ENCODE measurements at regions not wholly inside any gene's neighbourhood (a gene's known extent, or its start where the extent isn't known, plus 50 kb on each side); places are given as distances from the start of the nearest gene placed in this dataset.
"Not testable (repeated sequence)": the region's sequence is repeated elsewhere in the genome, so short reads cannot be mapped to it uniquely, and the experiment has no call there.

GRCh38 chr2:195343540-195343939 lies 313.5 kb upstream of the SLC39A10 start:
- no peak overlapping the region for H3K27ac Mint-ChIP-seq
- ChIA-PET POLR2A (no interaction called here), CTCF (no interaction called here)
- Histone ChIP-seq H3K4me3 (ENCODE audit: low read length) (no peak overlapping the region), H3K27me3 (ENCODE audit: insufficient read depth, low read length, poor library complexity, severe bottlenecking) (no peaks in the 10 kb centered on the region), H3K27ac (ENCODE audit: low read depth, low read length) (no peak overlapping the region), H3K36me3 (ENCODE audit: insufficient read depth, low read length) (no peaks in the 10 kb centered on the region), H3K9me3 (ENCODE audit: low read length) (no peaks in the 10 kb centered on the region), H3K4me1 (ENCODE audit: insufficient read depth, low read length) (no peaks in the 10 kb centered on the region)
- no peaks in the 10 kb centered on the region for H3K4me1 Mint-ChIP-seq
- no peak overlapping the region for H3K4me3 Mint-ChIP-seq
- peaks cover 0 to 4% (median 0%) of the 10 kb centered on the region in 3 donors for H3K36me3 Mint-ChIP-seq
- H3K27me3 Mint-ChIP-seq = peaks cover 0 to 3% of the 10 kb centered on the region in 2 donors
- no peaks in the 10 kb centered on the region for H3K9me3 Mint-ChIP-seq
- DNase-seq = no peak

- ChIA-PET POLR2A (no interaction called here), CTCF (no interaction called here)
- no peak for DNase-seq
- Histone ChIP-seq H3K27me3 (ENCODE audit: insufficient read depth, low read length, poor library complexity, severe bottlenecking) (no peaks in the 10 kb centered on the region), H3K27ac (ENCODE audit: low read depth, low read length) (no peak overlapping the region), H3K9me3 (ENCODE audit: low read length) (no peaks in the 10 kb centered on the region), H3K36me3 (ENCODE audit: insufficient read depth, low read length) (no peaks in the 10 kb centered on the region), H3K4me3 (ENCODE audit: low read length) (no peak overlapping the region), H3K4me1 (ENCODE audit: insufficient read depth, low read length) (no peaks in the 10 kb centered on the region)
- Mint-ChIP-seq H3K4me3 (no peak overlapping the region), H3K4me1 (no peaks in the 10 kb centered on the region), H3K9me3 (no peaks in the 10 kb centered on the region), H3K27me3 (peaks cover 0 to 4% of the 10 kb centered on the region in 2 donors), H3K36me3 (peaks cover 0 to 4% (median 0%) of the 10 kb centered on the region in 3 donors), H3K27ac (no peak overlapping the region)
Measured at GRCh38 chr2:195342061-195342460, 315.0 kb upstream of the SLC39A10 start.

GRCh38 chr2:195338856-195339255 lies 318.2 kb upstream of the SLC39A10 start:
- H3K27ac ChIP-seq (ENCODE audit: low read depth, low read length) = no peak overlapping the region
- H3K9me3 ChIP-seq (ENCODE audit: low read length) = no peaks in the 10 kb centered on the region
- POLR2A ChIA-PET = no interaction called here
- CTCF ChIA-PET = no interaction called here
- no peaks in the 10 kb centered on the region for H3K4me1 Mint-ChIP-seq
- no peaks in the 10 kb centered on the region for H3K36me3 ChIP-seq (ENCODE audit: insufficient read depth, low read length)
- no peaks in the 10 kb centered on the region for H3K36me3 Mint-ChIP-seq
- no peak overlapping the region for H3K4me3 Mint-ChIP-seq
- no peak for DNase-seq
- no peak overlapping the region for H3K4me3 ChIP-seq (ENCODE audit: low read length)
- H3K27me3 ChIP-seq (ENCODE audit: insufficient read depth, low read length, poor library complexity, severe bottlenecking) = no peaks in the 10 kb centered on the region
- no peak overlapping the region for H3K27ac Mint-ChIP-seq
- no peaks in the 10 kb centered on the region for H3K4me1 ChIP-seq (ENCODE audit: insufficient read depth, low read length)
- peaks cover 0 to 2% of the 10 kb centered on the region in 2 donors for H3K27me3 Mint-ChIP-seq
- no peaks in the 10 kb centered on the region for H3K9me3 Mint-ChIP-seq

DNA sequence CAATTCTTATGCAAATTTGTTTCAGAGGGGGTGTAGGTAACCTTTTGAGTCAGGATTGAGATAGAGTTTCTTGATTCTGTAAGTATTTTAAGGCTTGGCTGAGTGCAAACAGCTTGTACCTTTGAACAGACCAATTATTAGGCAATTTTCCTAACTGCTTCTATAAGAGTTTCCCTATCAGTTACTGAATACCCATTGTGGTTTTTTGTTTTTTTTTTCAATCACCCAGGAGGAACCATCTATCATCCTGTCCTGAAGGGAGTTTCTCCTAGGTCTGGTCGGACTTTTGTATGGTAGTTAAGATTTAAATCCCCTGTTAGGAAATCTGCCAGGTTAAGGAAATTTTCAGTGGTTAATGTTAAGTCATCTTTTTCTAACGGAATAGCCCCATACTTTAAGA lies 319.4 kb upstream of the SLC39A10 start:
- ChIA-PET POLR2A (no interaction called here), CTCF (no interaction called here)
- H3K27ac ChIP-seq (ENCODE audit: low read depth, low read length) = no peak overlapping the region
- no peak for DNase-seq
- H3K9me3 ChIP-seq (ENCODE audit: low read length) = no peaks in the 10 kb centered on the region
- H3K4me1 ChIP-seq (ENCODE audit: insufficient read depth, low read length) = no peaks in the 10 kb centered on the region
- Mint-ChIP-seq H3K9me3 (no peaks in the 10 kb centered on the region), H3K27ac (no peak overlapping the region), H3K36me3 (no peaks in the 10 kb centered on the region), H3K27me3 (peaks cover 0 to 2% of the 10 kb centered on the region in 2 donors), H3K4me1 (no peaks in the 10 kb centered on the region), H3K4me3 (no peak overlapping the region)
- H3K27me3 ChIP-seq (ENCODE audit: insufficient read depth, low read length, poor library complexity, severe bottlenecking) = no peaks in the 10 kb centered on the region
- H3K36me3 ChIP-seq (ENCODE audit: insufficient read depth, low read length) = no peaks in the 10 kb centered on the region
- H3K4me3 ChIP-seq (ENCODE audit: low read length) = no peak overlapping the region

DNA sequence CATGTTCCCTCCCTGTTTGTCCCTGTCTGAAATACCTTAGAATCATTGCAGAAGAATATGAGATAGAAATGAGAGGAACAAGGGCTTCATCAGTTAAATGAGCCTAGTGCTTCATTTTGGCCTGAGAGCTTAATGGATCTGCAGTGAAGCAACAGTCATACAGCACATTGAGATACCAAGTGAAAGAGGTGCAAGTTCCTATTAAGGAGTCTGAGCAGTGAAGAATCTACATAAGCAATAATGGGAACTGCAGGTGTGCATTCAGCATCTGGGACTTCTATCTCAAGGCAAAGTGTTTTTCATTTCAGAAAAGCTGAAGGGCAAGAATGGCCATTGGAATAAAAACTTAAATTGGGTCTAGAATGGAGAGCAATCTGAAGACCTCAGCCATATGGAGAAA lies 323.2 kb upstream of the SLC39A10 start:
- no peaks in the 10 kb centered on the region for H3K4me1 Mint-ChIP-seq
- H3K27me3 Mint-ChIP-seq = peaks cover 2 to 3% of the 10 kb centered on the region in 2 donors
- Histone ChIP-seq H3K36me3 (ENCODE audit: insufficient read depth, low read length) (no peaks in the 10 kb centered on the region), H3K4me1 (ENCODE audit: insufficient read depth, low read length) (no peaks in the 10 kb centered on the region), H3K27me3 (ENCODE audit: insufficient read depth, low read length, poor library complexity, severe bottlenecking) (no peaks in the 10 kb centered on the region), H3K4me3 (ENCODE audit: low read length) (no peak overlapping the region), H3K9me3 (ENCODE audit: low read length) (no peaks in the 10 kb centered on the region), H3K27ac (ENCODE audit: low read depth, low read length) (no peak overlapping the region)
- DNase-seq = no peak
- H3K27ac Mint-ChIP-seq = peak overlapping the region in 1 of 8 donors; percentile 59
- ChIA-PET CTCF (no interaction called here), POLR2A (no interaction called here)
- H3K36me3 Mint-ChIP-seq = peaks cover 0 to 5% (median 0%) of the 10 kb centered on the region in 3 donors
- H3K4me3 Mint-ChIP-seq = no peak overlapping the region
- peaks cover 0 to 6% (median 3%) of the 10 kb centered on the region in 5 donors for H3K9me3 Mint-ChIP-seq

- Histone ChIP-seq H3K36me3 (ENCODE audit: insufficient read depth, low read length) (no peaks in the 10 kb centered on the region), H3K27me3 (ENCODE audit: insufficient read depth, low read length, poor library complexity, severe bottlenecking) (no peaks in the 10 kb centered on the region), H3K9me3 (ENCODE audit: low read length) (no peaks in the 10 kb centered on the region), H3K4me3 (ENCODE audit: low read length) (no peak overlapping the region), H3K4me1 (ENCODE audit: insufficient read depth, low read length) (no peaks in the 10 kb centered on the region), H3K27ac (ENCODE audit: low read depth, low read length) (no peak overlapping the region)
- CTCF ChIA-PET = no interaction called here
- no peaks in the 10 kb centered on the region for H3K4me1 Mint-ChIP-seq
- POLR2A ChIA-PET = interaction anchor here (0.8 kb wide), 1 partner anchor 9 kb away, joined by 3 read pairs; no protein-coding TSS in a partner anchor
- peaks cover 0 to 5% (median 0%) of the 10 kb centered on the region in 3 donors for H3K36me3 Mint-ChIP-seq
- H3K27ac Mint-ChIP-seq = no peak overlapping the region
- peaks cover 3 to 13% of the 10 kb centered on the region in 2 donors for H3K27me3 Mint-ChIP-seq
- peaks cover 0 to 6% (median 3%) of the 10 kb centered on the region in 5 donors for H3K9me3 Mint-ChIP-seq
- no peak for DNase-seq
- H3K4me3 Mint-ChIP-seq = no peak overlapping the region
Measured at GRCh38 chr2:195331966-195332365, 325.1 kb upstream of the SLC39A10 start.

- H3K27me3 Mint-ChIP-seq = peaks cover 3 to 20% of the 10 kb centered on the region in 2 donors
Measured at GRCh38 chr2:195331129-195331528, 325.9 kb upstream of the SLC39A10 start.

GRCh38 chr2:195330513-195330956 lies 326.5 kb upstream of the SLC39A10 start:
- no peaks in the 10 kb centered on the region for H3K27me3 ChIP-seq (ENCODE audit: insufficient read depth, low read length, poor library complexity, severe bottlenecking)
- Mint-ChIP-seq H3K27me3 (peaks cover 3 to 22% of the 10 kb centered on the region in 2 donors), H3K36me3 (peaks cover 0 to 5% (median 0%) of the 10 kb centered on the region in 3 donors), H3K9me3 (peaks cover 0 to 6% (median 3%) of the 10 kb centered on the region in 5 donors), H3K4me1 (no peaks in the 10 kb centered on the region), H3K27ac (no peak overlapping the region), H3K4me3 (no peak overlapping the region)
- no peaks in the 10 kb centered on the region for H3K4me1 ChIP-seq (ENCODE audit: insufficient read depth, low read length)
- H3K36me3 ChIP-seq (ENCODE audit: insufficient read depth, low read length) = no peaks in the 10 kb centered on the region
- H3K27ac ChIP-seq (ENCODE audit: low read depth, low read length) = no peak overlapping the region
- no peaks in the 10 kb centered on the region for H3K9me3 ChIP-seq (ENCODE audit: low read length)
- CTCF ChIA-PET = no interaction called here
- no peak overlapping the region for H3K4me3 ChIP-seq (ENCODE audit: low read length)
- DNase-seq = no peak
- POLR2A ChIA-PET = no interaction called here

More at GRCh38 chr2:195331129-195331528, 325.9 kb upstream of the SLC39A10 start:
- Histone ChIP-seq H3K36me3 (ENCODE audit: insufficient read depth, low read length) (no peaks in the 10 kb centered on the region), H3K27me3 (ENCODE audit: insufficient read depth, low read length, poor library complexity, severe bottlenecking) (no peaks in the 10 kb centered on the region), H3K4me1 (ENCODE audit: insufficient read depth, low read length) (no peaks in the 10 kb centered on the region), H3K27ac (ENCODE audit: low read depth, low read length) (no peak overlapping the region), H3K4me3 (ENCODE audit: low read length) (no peak overlapping the region), H3K9me3 (ENCODE audit: low read length) (no peaks in the 10 kb centered on the region)
- DNase-seq = no peak
- Mint-ChIP-seq H3K36me3 (peaks cover 0 to 5% (median 0%) of the 10 kb centered on the region in 3 donors), H3K4me1 (no peaks in the 10 kb centered on the region), H3K4me3 (no peak overlapping the region), H3K27ac (no peak overlapping the region), H3K9me3 (peaks cover 0 to 6% (median 3%) of the 10 kb centered on the region in 5 donors)
- ChIA-PET CTCF (no interaction called here), POLR2A (interaction anchor here (0.8 kb wide), 1 partner anchor 10 kb away, joined by 3 read pairs; no protein-coding TSS in a partner anchor)

DNA sequence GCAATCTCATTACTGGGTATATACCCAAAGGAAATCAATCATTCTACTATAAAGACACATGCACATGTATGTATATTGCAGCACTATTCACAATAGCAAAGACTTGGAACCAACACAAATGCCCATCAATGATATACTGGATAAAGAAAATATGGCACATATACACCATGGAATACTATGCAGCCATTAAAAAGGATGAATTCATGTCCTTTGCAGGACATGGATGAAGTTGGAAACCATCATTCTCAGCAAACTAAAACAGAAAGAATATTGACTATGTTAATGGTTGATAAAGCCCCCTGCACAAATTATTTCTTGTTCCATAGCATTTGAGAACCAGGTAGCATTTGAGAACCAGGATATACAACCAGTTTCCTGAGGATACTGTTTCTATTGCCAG lies 327.2 kb upstream of the SLC39A10 start:
- POLR2A ChIA-PET; H3K36me3 Mint-ChIP-seq; H3K4me3 ChIP-seq (ENCODE audit: low read length); H3K27me3 ChIP-seq (ENCODE audit: insufficient read depth, low read length, poor library complexity, severe bottlenecking); H3K4me3 Mint-ChIP-seq; H3K36me3 ChIP-seq (ENCODE audit: insufficient read depth, low read length); H3K9me3 ChIP-seq (ENCODE audit: low read length); DNase-seq; H3K4me1 Mint-ChIP-seq; H3K9me3 Mint-ChIP-seq; H3K27ac ChIP-seq (ENCODE audit: low read depth, low read length); H3K27ac Mint-ChIP-seq; CTCF ChIA-PET; H3K4me1 ChIP-seq (ENCODE audit: insufficient read depth, low read length): not testable (repeated sequence)
- peaks cover 3 to 22% of the 10 kb centered on the region in 2 donors for H3K27me3 Mint-ChIP-seq
